ENCODE measurements at regions not wholly inside any gene's neighbourhood (a gene's known extent, or its start where the extent isn't known, plus 50 kb on each side); places are given as distances from the start of the nearest gene placed in this dataset.

DNA sequence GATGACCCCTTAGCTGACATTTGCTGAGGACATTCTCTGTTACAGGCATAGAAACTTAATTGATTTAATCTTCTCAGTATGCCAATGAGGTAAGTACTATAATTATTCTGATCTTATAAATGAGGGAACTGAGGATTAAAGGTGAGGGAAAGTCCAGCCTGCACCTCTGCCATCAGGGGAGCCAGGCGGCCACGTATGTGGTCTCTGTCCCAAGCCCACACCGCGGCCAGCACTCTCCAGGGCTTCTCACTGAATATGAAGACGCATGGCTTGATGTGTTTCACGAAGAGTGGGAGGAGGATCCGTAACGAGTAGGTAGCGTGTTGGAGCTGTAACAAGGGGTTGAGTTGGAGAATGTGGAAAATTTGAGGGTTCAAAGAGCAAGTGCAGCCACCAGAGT, 154.4 kb downstream of the TMEM18 start:
- 91 to 92% methylated on average over 9 of the region's 9 CpGs for WGBS, 2 donors
- no peak for TF ChIP-seq POLR2A (IDR thresholded peaks at IDR 0.05)
- TF ChIP-seq, protein P1, sequence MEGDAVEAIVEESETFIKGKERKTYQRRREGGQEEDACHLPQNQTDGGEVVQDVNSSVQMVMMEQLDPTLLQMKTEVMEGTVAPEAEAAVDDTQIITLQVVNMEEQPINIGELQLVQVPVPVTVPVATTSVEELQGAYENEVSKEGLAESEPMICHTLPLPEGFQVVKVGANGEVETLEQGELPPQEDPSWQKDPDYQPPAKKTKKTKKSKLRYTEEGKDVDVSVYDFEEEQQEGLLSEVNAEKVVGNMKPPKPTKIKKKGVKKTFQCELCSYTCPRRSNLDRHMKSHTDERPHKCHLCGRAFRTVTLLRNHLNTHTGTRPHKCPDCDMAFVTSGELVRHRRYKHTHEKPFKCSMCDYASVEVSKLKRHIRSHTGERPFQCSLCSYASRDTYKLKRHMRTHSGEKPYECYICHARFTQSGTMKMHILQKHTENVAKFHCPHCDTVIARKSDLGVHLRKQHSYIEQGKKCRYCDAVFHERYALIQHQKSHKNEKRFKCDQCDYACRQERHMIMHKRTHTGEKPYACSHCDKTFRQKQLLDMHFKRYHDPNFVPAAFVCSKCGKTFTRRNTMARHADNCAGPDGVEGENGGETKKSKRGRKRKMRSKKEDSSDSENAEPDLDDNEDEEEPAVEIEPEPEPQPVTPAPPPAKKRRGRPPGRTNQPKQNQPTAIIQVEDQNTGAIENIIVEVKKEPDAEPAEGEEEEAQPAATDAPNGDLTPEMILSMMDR (IDR thresholded peaks at IDR 0.05) = no peak
- DNase-seq (ENCODE audit: low spot score in 2 of 2) = peak in 1 of 2 donors; percentile 53
- no peak overlapping the region for H3K4me3 ChIP-seq (ENCODE audit: low read depth, poor library complexity, severe bottlenecking)
- intact Hi-C loops (cut with DNase I; ENCODE audit: low total_unique reads) = no loop called here

DNA sequence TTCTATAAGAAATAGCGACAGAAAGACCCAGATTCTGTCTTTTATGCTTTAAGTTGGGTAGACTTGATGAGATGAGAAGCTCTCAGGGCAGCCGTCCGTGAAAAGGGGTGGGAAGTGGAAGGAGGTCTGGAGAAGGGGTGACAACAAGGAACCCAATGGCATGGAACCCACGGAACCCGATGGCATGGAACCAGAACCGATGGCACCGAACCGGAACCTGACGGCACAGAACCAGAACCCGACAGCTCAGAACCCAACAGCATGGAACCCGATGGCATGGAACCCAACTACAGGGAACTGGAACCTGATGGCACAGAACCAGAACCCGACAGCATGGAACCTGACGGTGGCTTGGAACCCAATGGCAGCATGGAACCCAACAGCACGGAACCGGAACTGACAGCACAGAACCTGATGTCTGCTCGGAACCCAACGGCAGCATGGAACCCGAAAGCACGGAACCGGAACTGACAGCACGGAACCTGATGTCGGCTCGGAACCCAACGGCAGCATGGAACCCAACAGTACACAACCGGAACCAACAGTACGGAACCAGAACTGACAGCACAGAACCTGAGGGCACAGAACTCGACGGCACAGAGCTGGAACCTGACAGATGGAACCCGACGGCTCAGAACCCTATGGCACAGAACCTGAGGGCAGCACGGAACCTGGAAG, 155.2 kb downstream of the TMEM18 start:
- intact Hi-C loops (cut with DNase I; ENCODE audit: low total_unique reads) = no loop called here
- H3K4me3 ChIP-seq (ENCODE audit: low read depth, poor library complexity, severe bottlenecking) = no peak overlapping the region
- TF ChIP-seq POLR2A (IDR thresholded peaks at IDR 0.05) = no peak
- TF ChIP-seq, protein P1 (IDR thresholded peaks at IDR 0.05) = no peak
- DNase-seq (ENCODE audit: low spot score in 2 of 2) = peak in 1 of 2 donors; percentile 63
- 96 to 97% methylated on average over 31 of the region's 31 CpGs for WGBS, 2 donors

DNA sequence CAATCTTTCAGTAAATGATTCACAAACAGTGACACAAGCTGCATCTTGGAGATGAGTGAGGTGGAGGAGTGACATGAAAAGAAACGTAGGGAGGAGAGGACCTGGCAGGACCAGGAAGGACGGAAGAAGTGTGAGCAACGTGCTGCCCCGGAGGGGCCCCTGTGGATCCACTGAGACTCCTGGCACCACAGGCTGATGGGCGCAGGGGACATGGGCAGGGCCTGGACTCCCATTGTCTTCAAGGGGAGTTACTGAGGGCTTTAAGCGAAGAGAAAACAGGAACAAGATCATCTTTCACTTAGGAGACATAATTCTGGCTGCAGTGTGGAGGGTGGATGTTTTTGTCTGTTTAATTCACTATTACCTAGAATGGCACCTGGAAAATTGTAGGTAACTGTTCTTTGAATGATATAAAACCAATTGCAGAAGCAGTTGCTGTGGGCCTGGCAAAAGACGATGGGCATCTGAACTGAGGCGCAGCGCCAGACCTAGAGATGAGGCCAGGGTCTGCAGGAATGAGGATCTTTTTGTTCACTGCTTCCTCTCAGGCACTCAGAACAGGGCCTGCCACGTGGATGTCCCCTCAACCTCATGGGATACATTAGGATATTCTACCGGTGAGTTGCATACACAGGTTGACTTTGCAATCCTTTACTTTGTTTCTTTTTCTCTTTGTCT, 156.4 kb downstream of the TMEM18 start:
- H3K4me3 ChIP-seq (ENCODE audit: low read depth, poor library complexity, severe bottlenecking) = no peak overlapping the region
- TF ChIP-seq, protein P1 (IDR thresholded peaks at IDR 0.05) = no peak
- no peak for TF ChIP-seq POLR2A (IDR thresholded peaks at IDR 0.05)
- WGBS, 2 donors = 85 to 87% methylated on average over 11 of the region's 11 CpGs
- intact Hi-C loops (cut with DNase I; ENCODE audit: low total_unique reads) = no loop called here
- DNase-seq (ENCODE audit: low spot score in 2 of 2) = peak in 1 of 2 donors; percentile 50

DNA sequence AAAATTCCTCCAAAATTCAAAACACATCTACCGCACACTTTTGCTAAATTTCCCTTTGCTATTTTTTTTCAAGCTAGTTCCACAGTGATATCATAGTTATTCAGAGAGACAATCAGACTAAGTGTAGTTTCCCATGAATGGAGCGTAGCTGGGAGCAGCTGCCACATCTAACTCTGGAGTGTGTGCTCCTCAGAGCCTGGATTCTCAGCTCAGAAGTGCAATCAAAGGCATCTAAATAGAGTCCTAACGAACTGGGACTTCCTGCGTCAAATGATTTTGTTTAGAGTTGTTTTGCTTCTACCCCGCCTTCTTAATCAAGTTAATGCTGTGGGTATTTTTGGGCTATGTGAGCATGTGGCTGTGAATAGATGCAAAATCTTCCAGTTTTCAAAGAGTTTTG, 160.3 kb downstream of the TMEM18 start:
- 87% methylated on average over 5 of the region's 5 CpGs for WGBS, 2 donors
- peak in 1 of 2 donors; percentile 12 for DNase-seq (ENCODE audit: low spot score in 2 of 2)
- no peak overlapping the region for H3K4me3 ChIP-seq (ENCODE audit: low read depth, poor library complexity, severe bottlenecking)
- no peak for TF ChIP-seq POLR2A (IDR thresholded peaks at IDR 0.05)
- TF ChIP-seq, protein P1 (IDR thresholded peaks at IDR 0.05) = no peak
- intact Hi-C loops (cut with DNase I; ENCODE audit: low total_unique reads) = no loop called here

DNA sequence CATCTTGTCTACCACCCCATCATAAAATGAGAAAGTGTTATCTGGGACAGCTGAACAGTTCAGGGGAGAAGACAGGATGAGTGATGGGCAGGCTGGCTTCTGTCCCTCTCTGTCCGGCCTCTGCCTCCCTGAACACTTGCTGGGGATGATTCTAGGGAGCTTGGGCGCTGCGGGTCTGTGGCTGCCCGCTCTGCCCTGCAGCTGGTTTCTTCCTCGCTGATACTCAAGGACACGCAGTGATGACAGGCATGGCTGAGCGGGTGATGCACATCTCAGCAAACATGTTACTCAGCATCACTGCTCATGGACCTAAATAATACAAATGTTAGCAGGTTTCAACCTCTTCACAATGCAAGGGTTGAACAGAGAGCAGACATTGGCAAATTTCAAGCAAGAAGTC, 161.1 kb downstream of the TMEM18 start:
- WGBS, 2 donors = 86 to 91% methylated on average over 7 of the region's 7 CpGs
- DNase-seq (ENCODE audit: low spot score in 2 of 2) = peak in 1 of 2 donors; percentile 65
- intact Hi-C loops (cut with DNase I; ENCODE audit: low total_unique reads) = no loop called here

More for the DNA sequence above, 161.1 kb downstream of the TMEM18 start:
- TF ChIP-seq, protein P1 (IDR thresholded peaks at IDR 0.05) = no peak
- no peak for TF ChIP-seq POLR2A (IDR thresholded peaks at IDR 0.05)
- no peak overlapping the region for H3K4me3 ChIP-seq (ENCODE audit: low read depth, poor library complexity, severe bottlenecking)
